ENCODE measurements at regions not wholly inside any gene's neighbourhood (a gene's known extent, or its start where the extent isn't known, plus 50 kb on each side); places are given as distances from the start of the nearest gene placed in this dataset.

- intact Hi-C loops (cut with DNase I): no loop called here
- Histone ChIP-seq H3K4me1 (peaks cover 13% of the 10 kb centered on the region), H3K36me3 (no peaks in the 10 kb centered on the region), H3K27me3 (no peaks in the 10 kb centered on the region), H3K9me3 (no peaks in the 10 kb centered on the region), H3K4me3 (peak overlapping the region; percentile 22), H3K27ac (peak overlapping the region; percentile 28)
- DNase-seq (no peak), ATAC-seq (peak; percentile 34)
- no peak for TF ChIP-seq CTCF (IDR thresholded peaks at IDR 0.05)
Measured at GRCh38 chr2:221103930-221104329, 468.2 kb downstream of the EPHA4 start.

- Histone ChIP-seq H3K4me3 (peak overlapping the region; percentile 22), H3K27ac (peak overlapping the region; percentile 28), H3K4me1 (peaks cover 13% of the 10 kb centered on the region), H3K36me3 (no peaks in the 10 kb centered on the region), H3K9me3 (no peaks in the 10 kb centered on the region), H3K27me3 (no peaks in the 10 kb centered on the region)
- intact Hi-C loops (cut with DNase I): no loop called here
- no peak for TF ChIP-seq CTCF (IDR thresholded peaks at IDR 0.05)
- DNase-seq (peak; percentile 67), ATAC-seq (peak; percentile 85)
Measured at GRCh38 chr2:221104361-221104811, 467.7 kb downstream of the EPHA4 start.

DNA sequence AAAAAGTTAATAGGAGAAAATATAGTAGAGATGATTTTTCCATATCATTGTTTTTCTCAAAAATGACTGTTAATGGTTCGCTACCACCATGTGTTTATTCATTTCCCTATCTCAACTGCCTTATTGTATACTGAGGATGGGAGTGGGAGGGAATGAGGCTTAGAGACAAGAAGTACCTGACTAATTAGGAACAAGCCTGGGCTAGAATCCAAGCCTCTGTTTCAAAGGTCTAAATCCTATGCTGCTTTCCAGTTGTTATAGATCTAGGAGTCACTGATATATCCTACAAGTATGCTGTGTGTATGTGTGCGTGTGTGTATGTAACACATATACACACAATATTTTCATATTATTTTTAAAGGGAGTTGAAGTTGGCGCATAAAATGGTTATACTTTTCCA is 465.9 kb downstream of the EPHA4 start:
- intact Hi-C loops (cut with DNase I): no loop called here
- no peaks in the 10 kb centered on the region for H3K27me3 ChIP-seq
- H3K27ac ChIP-seq: no peak overlapping the region
- H3K4me3 ChIP-seq: no peak overlapping the region
- no peaks in the 10 kb centered on the region for H3K36me3 ChIP-seq
- H3K4me1 ChIP-seq: peaks cover 13% of the 10 kb centered on the region
- ATAC-seq (no peak), DNase-seq (no peak)
- TF ChIP-seq CTCF (IDR thresholded peaks at IDR 0.05): no peak
- H3K9me3 ChIP-seq: no peaks in the 10 kb centered on the region

GRCh38 chr2:221107424-221107823 is 464.7 kb downstream of the EPHA4 start:
- DNase-seq (no peak), ATAC-seq (no peak)
- Histone ChIP-seq H3K36me3 (no peaks in the 10 kb centered on the region), H3K27ac (no peak overlapping the region), H3K27me3 (no peaks in the 10 kb centered on the region), H3K4me3 (no peak overlapping the region), H3K9me3 (no peaks in the 10 kb centered on the region), H3K4me1 (peaks cover 13% of the 10 kb centered on the region)
- intact Hi-C loops (cut with DNase I): no loop called here
- no peak for TF ChIP-seq CTCF (IDR thresholded peaks at IDR 0.05)

- no peak for TF ChIP-seq CTCF (IDR thresholded peaks at IDR 0.05)
- no peak for ATAC-seq
- intact Hi-C loops (cut with DNase I): no loop called here
Measured at GRCh38 chr2:221109552-221109951, 462.6 kb downstream of the EPHA4 start.

GRCh38 chr2:221111739-221112138 is 460.4 kb downstream of the EPHA4 start:
- Histone ChIP-seq H3K4me3 (no peak overlapping the region), H3K9me3 (no peaks in the 10 kb centered on the region)

More at GRCh38 chr2:221109552-221109951, 462.6 kb downstream of the EPHA4 start:
- Histone ChIP-seq H3K4me1 (peaks cover 5% of the 10 kb centered on the region), H3K4me3 (no peak overlapping the region), H3K27ac (no peak overlapping the region), H3K9me3 (no peaks in the 10 kb centered on the region), H3K36me3 (no peaks in the 10 kb centered on the region), H3K27me3 (no peaks in the 10 kb centered on the region)
- DNase-seq: no peak

More at GRCh38 chr2:221111739-221112138, 460.4 kb downstream of the EPHA4 start:
- Histone ChIP-seq H3K4me1 (no peaks in the 10 kb centered on the region), H3K36me3 (no peaks in the 10 kb centered on the region), H3K27me3 (no peaks in the 10 kb centered on the region), H3K27ac (no peak overlapping the region)
- no peak for ATAC-seq
- DNase-seq: no peak
- TF ChIP-seq CTCF (IDR thresholded peaks at IDR 0.05): no peak
- intact Hi-C loops (cut with DNase I): no loop called here

Data from upper lobe of right lung (tissue), 1 donor.